Mesenteric fat pad (tissue), 1 donor: ENCODE measurements at regions not wholly inside any gene's neighbourhood (a gene's known extent, or its start where the extent isn't known, plus 50 kb on each side); places are given as distances from the start of the nearest gene placed in this dataset.

Experiments used
- DNase-seq: peaks from one replicate; pipeline ENCODE4 v3.0.0-alpha.2; 2020; ENCODE audit warnings: low spot score
- donor health status: DM: yes; HTN: yes; CAD: no.

- no peak for DNase-seq
These were observed 1455.1 kb downstream of the TBC1D22A start for GRCh38 chr22:48217596-48217995.

GRCh38 chr22:48212727-48213126 is 1450.3 kb downstream of the TBC1D22A start:
- DNase-seq = no peak

GRCh38 chr22:48210812-48211211 is 1448.4 kb downstream of the TBC1D22A start:
- no peak for DNase-seq

GRCh38 chr22:48210198-48210580 is 1447.7 kb downstream of the TBC1D22A start:
- no peak for DNase-seq

- DNase-seq = peak; percentile 67
These were observed 1447.2 kb downstream of the TBC1D22A start for GRCh38 chr22:48209473-48210197.

GRCh38 chr22:48208894-48209293 is 1446.4 kb downstream of the TBC1D22A start:
- DNase-seq = peak; percentile 68

GRCh38 chr22:48207919-48208535 is 1445.6 kb downstream of the TBC1D22A start:
- DNase-seq = no peak

GRCh38 chr22:48205790-48206189 is 1443.3 kb downstream of the TBC1D22A start:
- DNase-seq = peak; percentile 60

- DNase-seq = no peak
These were observed 1442.7 kb downstream of the TBC1D22A start for GRCh38 chr22:48205161-48205560.

GRCh38 chr22:48204296-48204695 is 1441.8 kb downstream of the TBC1D22A start:
- no peak for DNase-seq

GRCh38 chr22:48199667-48200066 is 1437.2 kb downstream of the TBC1D22A start:
- no peak for DNase-seq

- DNase-seq = no peak
These were observed 1436.3 kb downstream of the TBC1D22A start for GRCh38 chr22:48198489-48199459.

GRCh38 chr22:48197189-48197690 is 1434.8 kb downstream of the TBC1D22A start:
- no peak for DNase-seq

GRCh38 chr22:48192920-48193319 is 1430.5 kb downstream of the TBC1D22A start:
- DNase-seq = no peak

- no peak for DNase-seq
These were observed 1429.6 kb downstream of the TBC1D22A start for GRCh38 chr22:48192071-48192470.

- no peak for DNase-seq
These were observed 1425.8 kb downstream of the TBC1D22A start for GRCh38 chr22:48188231-48188721.

GRCh38 chr22:48187356-48187755 is 1424.9 kb downstream of the TBC1D22A start:
- DNase-seq = no peak

- no peak for DNase-seq
These were observed 1423.8 kb downstream of the TBC1D22A start for GRCh38 chr22:48186146-48186790.

GRCh38 chr22:48185071-48186055 is 1422.9 kb downstream of the TBC1D22A start:
- DNase-seq = no peak
